ENCODE measurements at regions not wholly inside any gene's neighbourhood (a gene's known extent, or its start where the extent isn't known, plus 50 kb on each side); places are given as distances from the start of the nearest gene placed in this dataset.

DNA sequence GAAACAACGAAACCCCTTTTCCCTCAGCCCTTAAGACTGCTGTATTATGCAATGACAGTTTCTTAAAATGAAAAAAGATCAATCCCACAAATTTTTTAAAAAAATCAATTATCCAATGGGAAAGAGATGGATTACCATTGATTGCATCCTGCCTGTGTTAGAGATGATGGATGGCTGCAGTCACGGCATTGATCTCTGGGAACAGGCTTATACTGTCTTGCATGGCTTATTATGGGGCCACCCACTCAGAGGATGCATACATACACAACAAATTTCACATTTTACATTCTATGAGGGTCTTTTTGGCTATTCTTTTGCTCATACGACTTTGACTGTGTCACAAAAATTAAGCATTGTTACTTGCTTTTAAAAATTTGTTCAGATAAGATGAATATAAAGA, 724.3 kb downstream of the HDGFL1 start:
- FAIRE-seq, result no peak
- CTCF ChIA-PET (ENCODE audit: low intra/inter-chr PET ratio, low total read pairs), result no interaction called here
- TF ChIP-seq ZNF205 (CRISPR knock-in tag; IDR thresholded peaks at IDR 0.05) (no peak), ZKSCAN8 (CRISPR knock-in tag; IDR thresholded peaks at IDR 0.05; ENCODE audit: borderline replicate concordance) (no peak), NFYC (CRISPR knock-in tag; IDR thresholded peaks at IDR 0.05) (no peak), ZNF10 (CRISPR knock-in tag; IDR thresholded peaks at IDR 0.05; ENCODE audit: borderline replicate concordance, low read depth) (no peak), MTA1 (CRISPR knock-in tag; IDR thresholded peaks at IDR 0.05; ENCODE audit: borderline replicate concordance) (no peak), ZNF558 (CRISPR knock-in tag; IDR thresholded peaks at IDR 0.05; ENCODE audit: borderline replicate concordance) (no peak), ZNF879 (CRISPR knock-in tag; IDR thresholded peaks at IDR 0.05) (no peak), RAD21 (CRISPR knock-in tag; IDR thresholded peaks at IDR 0.05) (no peak), SMC3 (IDR thresholded peaks at IDR 0.05; ENCODE audit: low read length) (no peak), NCOA2 (CRISPR knock-in tag; IDR thresholded peaks at IDR 0.05) (no peak), YY1 (IDR thresholded peaks at IDR 0.05; ENCODE audit: insufficient read depth, insufficient replicate concordance, low read depth, low read length) (no peak)
- TF ChIP-seq, protein P1, sequence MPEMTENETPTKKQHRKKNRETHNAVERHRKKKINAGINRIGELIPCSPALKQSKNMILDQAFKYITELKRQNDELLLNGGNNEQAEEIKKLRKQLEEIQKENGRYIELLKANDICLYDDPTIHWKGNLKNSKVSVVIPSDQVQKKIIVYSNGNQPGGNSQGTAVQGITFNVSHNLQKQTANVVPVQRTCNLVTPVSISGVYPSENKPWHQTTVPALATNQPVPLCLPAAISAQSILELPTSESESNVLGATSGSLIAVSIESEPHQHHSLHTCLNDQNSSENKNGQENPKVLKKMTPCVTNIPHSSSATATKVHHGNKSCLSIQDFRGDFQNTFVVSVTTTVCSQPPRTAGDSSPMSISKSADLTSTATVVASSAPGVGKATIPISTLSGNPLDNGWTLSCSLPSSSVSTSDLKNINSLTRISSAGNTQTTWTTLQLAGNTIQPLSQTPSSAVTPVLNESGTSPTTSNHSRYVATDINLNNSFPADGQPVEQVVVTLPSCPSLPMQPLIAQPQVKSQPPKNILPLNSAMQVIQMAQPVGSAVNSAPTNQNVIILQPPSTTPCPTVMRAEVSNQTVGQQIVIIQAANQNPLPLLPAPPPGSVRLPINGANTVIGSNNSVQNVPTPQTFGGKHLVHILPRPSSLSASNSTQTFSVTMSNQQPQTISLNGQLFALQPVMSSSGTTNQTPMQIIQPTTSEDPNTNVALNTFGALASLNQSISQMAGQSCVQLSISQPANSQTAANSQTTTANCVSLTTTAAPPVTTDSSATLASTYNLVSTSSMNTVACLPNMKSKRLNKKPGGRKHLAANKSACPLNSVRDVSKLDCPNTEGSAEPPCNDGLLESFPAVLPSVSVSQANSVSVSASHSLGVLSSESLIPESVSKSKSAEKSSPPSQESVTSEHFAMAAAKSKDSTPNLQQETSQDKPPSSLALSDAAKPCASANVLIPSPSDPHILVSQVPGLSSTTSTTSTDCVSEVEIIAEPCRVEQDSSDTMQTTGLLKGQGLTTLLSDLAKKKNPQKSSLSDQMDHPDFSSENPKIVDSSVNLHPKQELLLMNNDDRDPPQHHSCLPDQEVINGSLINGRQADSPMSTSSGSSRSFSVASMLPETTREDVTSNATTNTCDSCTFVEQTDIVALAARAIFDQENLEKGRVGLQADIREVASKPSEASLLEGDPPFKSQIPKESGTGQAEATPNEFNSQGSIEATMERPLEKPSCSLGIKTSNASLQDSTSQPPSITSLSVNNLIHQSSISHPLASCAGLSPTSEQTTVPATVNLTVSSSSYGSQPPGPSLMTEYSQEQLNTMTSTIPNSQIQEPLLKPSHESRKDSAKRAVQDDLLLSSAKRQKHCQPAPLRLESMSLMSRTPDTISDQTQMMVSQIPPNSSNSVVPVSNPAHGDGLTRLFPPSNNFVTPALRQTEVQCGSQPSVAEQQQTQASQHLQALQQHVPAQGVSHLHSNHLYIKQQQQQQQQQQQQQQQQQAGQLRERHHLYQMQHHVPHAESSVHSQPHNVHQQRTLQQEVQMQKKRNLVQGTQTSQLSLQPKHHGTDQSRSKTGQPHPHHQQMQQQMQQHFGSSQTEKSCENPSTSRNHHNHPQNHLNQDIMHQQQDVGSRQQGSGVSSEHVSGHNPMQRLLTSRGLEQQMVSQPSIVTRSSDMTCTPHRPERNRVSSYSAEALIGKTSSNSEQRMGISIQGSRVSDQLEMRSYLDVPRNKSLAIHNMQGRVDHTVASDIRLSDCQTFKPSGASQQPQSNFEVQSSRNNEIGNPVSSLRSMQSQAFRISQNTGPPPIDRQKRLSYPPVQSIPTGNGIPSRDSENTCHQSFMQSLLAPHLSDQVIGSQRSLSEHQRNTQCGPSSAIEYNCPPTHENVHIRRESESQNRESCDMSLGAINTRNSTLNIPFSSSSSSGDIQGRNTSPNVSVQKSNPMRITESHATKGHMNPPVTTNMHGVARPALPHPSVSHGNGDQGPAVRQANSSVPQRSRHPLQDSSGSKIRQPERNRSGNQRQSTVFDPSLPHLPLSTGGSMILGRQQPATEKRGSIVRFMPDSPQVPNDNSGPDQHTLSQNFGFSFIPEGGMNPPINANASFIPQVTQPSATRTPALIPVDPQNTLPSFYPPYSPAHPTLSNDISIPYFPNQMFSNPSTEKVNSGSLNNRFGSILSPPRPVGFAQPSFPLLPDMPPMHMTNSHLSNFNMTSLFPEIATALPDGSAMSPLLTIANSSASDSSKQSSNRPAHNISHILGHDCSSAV (CRISPR knock-in tag; IDR thresholded peaks at IDR 0.05; ENCODE audit: borderline replicate concordance), result no peak
- TF ChIP-seq, protein P2, sequence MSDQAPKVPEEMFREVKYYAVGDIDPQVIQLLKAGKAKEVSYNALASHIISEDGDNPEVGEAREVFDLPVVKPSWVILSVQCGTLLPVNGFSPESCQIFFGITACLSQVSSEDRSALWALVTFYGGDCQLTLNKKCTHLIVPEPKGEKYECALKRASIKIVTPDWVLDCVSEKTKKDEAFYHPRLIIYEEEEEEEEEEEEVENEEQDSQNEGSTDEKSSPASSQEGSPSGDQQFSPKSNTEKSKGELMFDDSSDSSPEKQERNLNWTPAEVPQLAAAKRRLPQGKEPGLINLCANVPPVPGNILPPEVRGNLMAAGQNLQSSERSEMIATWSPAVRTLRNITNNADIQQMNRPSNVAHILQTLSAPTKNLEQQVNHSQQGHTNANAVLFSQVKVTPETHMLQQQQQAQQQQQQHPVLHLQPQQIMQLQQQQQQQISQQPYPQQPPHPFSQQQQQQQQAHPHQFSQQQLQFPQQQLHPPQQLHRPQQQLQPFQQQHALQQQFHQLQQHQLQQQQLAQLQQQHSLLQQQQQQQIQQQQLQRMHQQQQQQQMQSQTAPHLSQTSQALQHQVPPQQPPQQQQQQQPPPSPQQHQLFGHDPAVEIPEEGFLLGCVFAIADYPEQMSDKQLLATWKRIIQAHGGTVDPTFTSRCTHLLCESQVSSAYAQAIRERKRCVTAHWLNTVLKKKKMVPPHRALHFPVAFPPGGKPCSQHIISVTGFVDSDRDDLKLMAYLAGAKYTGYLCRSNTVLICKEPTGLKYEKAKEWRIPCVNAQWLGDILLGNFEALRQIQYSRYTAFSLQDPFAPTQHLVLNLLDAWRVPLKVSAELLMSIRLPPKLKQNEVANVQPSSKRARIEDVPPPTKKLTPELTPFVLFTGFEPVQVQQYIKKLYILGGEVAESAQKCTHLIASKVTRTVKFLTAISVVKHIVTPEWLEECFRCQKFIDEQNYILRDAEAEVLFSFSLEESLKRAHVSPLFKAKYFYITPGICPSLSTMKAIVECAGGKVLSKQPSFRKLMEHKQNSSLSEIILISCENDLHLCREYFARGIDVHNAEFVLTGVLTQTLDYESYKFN (CRISPR knock-in tag; conservative IDR thresholded peaks at IDR 0.05), result no peak
- TF ChIP-seq, protein P3, sequence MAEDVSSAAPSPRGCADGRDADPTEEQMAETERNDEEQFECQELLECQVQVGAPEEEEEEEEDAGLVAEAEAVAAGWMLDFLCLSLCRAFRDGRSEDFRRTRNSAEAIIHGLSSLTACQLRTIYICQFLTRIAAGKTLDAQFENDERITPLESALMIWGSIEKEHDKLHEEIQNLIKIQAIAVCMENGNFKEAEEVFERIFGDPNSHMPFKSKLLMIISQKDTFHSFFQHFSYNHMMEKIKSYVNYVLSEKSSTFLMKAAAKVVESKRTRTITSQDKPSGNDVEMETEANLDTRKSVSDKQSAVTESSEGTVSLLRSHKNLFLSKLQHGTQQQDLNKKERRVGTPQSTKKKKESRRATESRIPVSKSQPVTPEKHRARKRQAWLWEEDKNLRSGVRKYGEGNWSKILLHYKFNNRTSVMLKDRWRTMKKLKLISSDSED (CRISPR knock-in tag; IDR thresholded peaks at IDR 0.05), result no peak

More for the DNA sequence above, 724.3 kb downstream of the HDGFL1 start:
- Histone ChIP-seq H3K4me1 (ENCODE audit: insufficient read depth, low read length) (no peaks in the 10 kb centered on the region), H3K4me3 (replicated peaks in 1 of 3; ENCODE audit: insufficient read depth in 1 of 3, low read depth in 2 of 3, low read length in 3 of 3) (no peak overlapping the region), H2AFZ (ENCODE audit: low read length) (no peak overlapping the region), H3K27me3 (ENCODE audit: control insufficient read depth in 1 of 2, insufficient read depth in 2 of 2, low read length in 2 of 2) (no peaks in the 10 kb centered on the region), H3K79me2 (ENCODE audit: insufficient read depth, low read length) (no peaks in the 10 kb centered on the region), H3K9me3 (ENCODE audit: low read length) (peaks cover 75% of the 10 kb centered on the region), H3K27ac (ENCODE audit: extremely low read length, insufficient read depth, low read length) (no peak overlapping the region), H3K4me2 (ENCODE audit: low read depth, low read length) (no peak overlapping the region), H3K36me3 (replicated peaks in 1 of 2; ENCODE audit: control insufficient read depth in 1 of 2, insufficient read depth in 2 of 2, low read length in 2 of 2) (no peaks in the 10 kb centered on the region), H3K9ac (ENCODE audit: insufficient read depth, low read depth, low read length) (no peak overlapping the region), H4K20me1 (ENCODE audit: insufficient read depth, low read length) (no peaks in the 10 kb centered on the region)
- DNase-seq (ENCODE audit: low spot score) (no peak), ATAC-seq (no peak)
- POLR2A ChIA-PET, result no interaction called here
- in situ Hi-C loops (cut with HindIII; ENCODE audit: extremely low pct_ligation_motif_present, low pct_unique_long_range_greater_than_20kb) (no loop called here), intact Hi-C loops (cut with micrococcal nuclease; ENCODE audit: unreplicated experiment) (no loop called here)
- BruUV-seq (replicated peaks), result no TSS peak
- 2% methylated on average over 3 of the region's 3 CpGs for WGBS (ENCODE audit: low lambda C conversion rate)

Data from HepG2 (cell line).